ENCODE measurements at regions not wholly inside any gene's neighbourhood (a gene's known extent, or its start where the extent isn't known, plus 50 kb on each side); places are given as distances from the start of the nearest gene placed in this dataset.

GRCh38 chr7:18162657-18163056 is 135.0 kb upstream of the PRPS1L1 start:
- H3K14ac ChIP-seq (replicated peaks; ENCODE audit: low read depth, low read length), result no peak overlapping the region
- ATAC-seq (ENCODE audit: low read depth) (no peak), DNase-seq (no peak)
- in situ Hi-C loops (cut with MboI; ENCODE audit: low sequenced_read_pairs) (no loop called here), intact Hi-C loops (cut with micrococcal nuclease) (no loop called here), dilution Hi-C loops (cut with HindIII; ENCODE audit: low sequenced_read_pairs, unreplicated experiment) (no loop called here)
- no peak overlapping the region for H2AK5ac ChIP-seq (ENCODE audit: low read depth, low read length)
- no peak overlapping the region for H3K23ac ChIP-seq (ENCODE audit: low read depth, low read length)
- no peak overlapping the region for H3K9ac ChIP-seq (ENCODE audit: low read depth, low read length)
- H3K4me1 ChIP-seq (ENCODE audit: control insufficient read depth, insufficient read depth, low read length), result no peaks in the 10 kb centered on the region
- no peak overlapping the region for H3K56ac ChIP-seq (ENCODE audit: extremely low read depth, insufficient read depth, low read length)
- WGBS, 2 experiments (ENCODE audit: extremely low coverage in 2 of 2, insufficient read length in 1 of 2), result no CpG with 5 or more reads among the region's 1 CpG
- no peaks in the 10 kb centered on the region for H4K20me1 ChIP-seq (ENCODE audit: insufficient read depth, low read length)
- no peak overlapping the region for H3K4me3 ChIP-seq (ENCODE audit: insufficient read depth, low read depth, low read length)
- no peak overlapping the region for H3K27ac ChIP-seq (ENCODE audit: insufficient read depth, low read length)
- no peak overlapping the region for H4K91ac ChIP-seq (ENCODE audit: insufficient read depth, low read depth, low read length)
- no TSS peak for BruUV-seq (replicated peaks)
- H4K5ac ChIP-seq (ENCODE audit: low read depth, low read length), result no peak overlapping the region
- H2BK120ac ChIP-seq (ENCODE audit: low read depth, low read length), result no peak overlapping the region
- no peak overlapping the region for H3K4me2 ChIP-seq (ENCODE audit: low read depth, low read length)
- H2BK15ac ChIP-seq (ENCODE audit: low read depth, low read length), result no peak overlapping the region
- H2AFZ ChIP-seq (replicated peaks; ENCODE audit: low read length, poor library complexity), result no peak overlapping the region
- H3K36me3 ChIP-seq (ENCODE audit: control insufficient read depth, insufficient read depth, low read length), result no peaks in the 10 kb centered on the region
- H2BK20ac ChIP-seq (ENCODE audit: low read depth, low read length), result no peak overlapping the region
- H2AK9ac ChIP-seq (replicated peaks; ENCODE audit: low read depth, low read length, poor library complexity), result no peak overlapping the region
- no peak overlapping the region for H2BK5ac ChIP-seq (ENCODE audit: low read depth, low read length, poor library complexity, severe bottlenecking)
- no peaks in the 10 kb centered on the region; the same call in 1 of the 2 replicates for H3K27me3 ChIP-seq (ENCODE audit: control insufficient read depth, insufficient read depth, low read length)
- no peaks in the 10 kb centered on the region for H3K79me1 ChIP-seq (ENCODE audit: low read depth in 1 of 2, low read length in 2 of 2)
- H3K4ac ChIP-seq (ENCODE audit: low read depth, low read length), result no peak overlapping the region
- no peak overlapping the region for H3K18ac ChIP-seq (ENCODE audit: low read depth, low read length)
- H4K8ac ChIP-seq (ENCODE audit: low read depth in 2 of 2, low read length in 2 of 2), result no peak overlapping the region
- no peaks in the 10 kb centered on the region for H3K9me3 ChIP-seq (ENCODE audit: control insufficient read depth, insufficient read depth, low read length)
- TF ChIP-seq RCOR1 (IDR thresholded peaks at IDR 0.05; ENCODE audit: insufficient replicate concordance, low read length) (no peak), MAFK (IDR thresholded peaks at IDR 0.05; ENCODE audit: low read depth, low read length) (no peak), SMC3 (IDR thresholded peaks at IDR 0.05; ENCODE audit: low read depth, low read length) (no peak), CEBPB (IDR thresholded peaks at IDR 0.05; ENCODE audit: low read depth, low read length) (no peak), USF2 (IDR thresholded peaks at IDR 0.05; ENCODE audit: low read depth, low read length) (no peak), RAD21 (IDR thresholded peaks at IDR 0.05; ENCODE audit: low read length) (no peak), MAZ (IDR thresholded peaks at IDR 0.05; ENCODE audit: borderline replicate concordance, low read depth, low read length) (no peak), NFE2L2 (IDR thresholded peaks at IDR 0.05; ENCODE audit: low read depth, low read length) (no peak), FOS (IDR thresholded peaks at IDR 0.05; ENCODE audit: low read depth, low read length) (no peak), CHD1 (IDR thresholded peaks at IDR 0.05; ENCODE audit: low read depth, low read length) (no peak), CTCF (conservative IDR thresholded peaks at IDR 0.05; ENCODE audit: low read depth, low read length) (no peak), BHLHE40 (IDR thresholded peaks at IDR 0.05; ENCODE audit: low read depth, low read length) (no peak), POLR2A (IDR thresholded peaks at IDR 0.05; ENCODE audit: low read depth, low read length) (no peak), RFX5 (IDR thresholded peaks at IDR 0.05; ENCODE audit: low read depth, low read length) (no peak), MXI1 (IDR thresholded peaks at IDR 0.05; ENCODE audit: borderline replicate concordance, low read depth, low read length) (no peak), ELK1 (IDR thresholded peaks at IDR 0.05; ENCODE audit: borderline replicate concordance, low read depth, low read length) (no peak)
- ChIA-PET POLR2A (ENCODE audit: unreplicated experiment) (no interaction called here), CTCF (no interaction called here)
- no peaks in the 10 kb centered on the region for H3K9me1 ChIP-seq (ENCODE audit: insufficient read depth, low read length)

Data from IMR-90 (cell line).